Transverse colon (tissue), 4 donors: ENCODE measurements at regions not wholly inside any gene's neighbourhood (a gene's known extent, or its start where the extent isn't known, plus 50 kb on each side); places are given as distances from the start of the nearest gene placed in this dataset.

Experiments used
- DNase-seq: peaks from one replicate; pipeline ENCODE4 v3.0.0-alpha.2; 2019
- H3K27ac ChIP-seq, 4 donors: fragments of 200-600 bp; sonication (generic); 2 replicates each; pipeline ENCODE4 v1.5.1; 2016 to 2018; ENCODE audit warnings: inconsistent platforms in 4 of 4
- H3K27me3 ChIP-seq: fragments of 200-600 bp; sonication (generic); 2 replicates; pipeline ENCODE4 v1.5.1; 2017; ENCODE audit warnings: inconsistent platforms
- H3K36me3 ChIP-seq, 4 donors: fragments of 200-600 bp; sonication (generic); 2 replicates each; pipeline ENCODE4 v1.5.1; 2017 to 2019; ENCODE audit warnings: inconsistent platforms in 4 of 4
- H3K4me1 ChIP-seq, 4 donors: fragments of 200-600 bp; sonication (generic); 2 replicates each; pipeline ENCODE4 v1.5.1; 2017 to 2020; ENCODE audit warnings: inconsistent platforms in 4 of 4
- H3K4me3 ChIP-seq, 4 donors: fragments of 200-600 bp; sonication (generic); 1 replicate in 1 of 4; 2 replicates in 3 of 4; pipeline versions ENCODE4 v1.5.1 to v1.6.1; 2017 to 2019; ENCODE audit warnings: inconsistent platforms in 4 of 4
- H3K9me3 ChIP-seq, 2 donors: fragments of 200-600 bp; sonication (generic); 2 replicates each; pipeline ENCODE4 v1.5.1; 2017 to 2019; ENCODE audit warnings: inconsistent platforms in 2 of 2
- EP300 ChIP-seq: sonication (generic); formaldehyde crosslinking; IDR thresholded peaks from one replicate; pipeline ENCODE4 v1.6.1; 2017; ENCODE audit warnings: antibody characterized with exemption, low read depth
- POLR2A ChIP-seq: fragments of 450-650 bp; IDR thresholded peaks from one replicate; pipeline ENCODE4 v1.6.1; 2016; ENCODE audit warnings: antibody characterized with exemption, mild to moderate bottlenecking, moderate library complexity
- POLR2AphosphoS5 ChIP-seq, 3 donors: sonication (generic); formaldehyde crosslinking; IDR thresholded peaks; one replicate each; pipeline ENCODE4 v1.6.1; 2016; ENCODE audit warnings: antibody characterized with exemption in 3 of 3
- WGBS, 2 donors: methylation state at CpG; one replicate each; pipeline ENCODE4 v1.1.5; 2018; ENCODE audit warnings: low coverage in 1 of 2; 5-methylcytosine and 5-hydroxymethylcytosine counted together
- in situ Hi-C, 4 donors: fragments of 200-750 bp; cut with MboI; loops; one replicate each; pipeline versions ENCODE4 v1.15.0 to v1.15.1; 2017; ENCODE audit warnings: low sequenced_read_pairs in 3 of 4, low pct_ligation_motif_present in 1 of 4, low pct_unique_long_range_greater_than_20kb in 1 of 4
- intact Hi-C: fragments of 100-400 bp; cut with DNase I; formaldehyde crosslinking; loops from one replicate; pipeline ENCODE4 v1.15.1; 2023; ENCODE audit warnings: low total_unique reads
- TF ChIP-seq, protein P1 (sequence below), 5 experiments: fragments of 200-600 bp in 3 of 5; fragments of 450-650 bp in 2 of 5; sonication (generic) in 3 of 5; IDR thresholded peaks; 1 replicate in 2 of 5; 2 replicates in 3 of 5; pipeline ENCODE4 v1.5.1; 2016 to 2017; ENCODE audit warnings: antibody characterized with exemption in 5 of 5, inconsistent platforms in 3 of 5, mild to moderate bottlenecking in 2 of 5, moderate library complexity in 1 of 5

- Histone ChIP-seq H3K9me3 (no peaks in the 10 kb centered on the region), H3K27me3 (no peaks in the 10 kb centered on the region), H3K4me1 (no peaks in the 10 kb centered on the region), H3K4me3 (no peak overlapping the region), H3K27ac (no peak overlapping the region), H3K36me3 (no peaks in the 10 kb centered on the region)
- intact Hi-C loops: no loop called here
- no peak for DNase-seq
- no peak for TF ChIP-seq POLR2AphosphoS5 (IDR thresholded peaks at IDR 0.05)
- TF ChIP-seq, protein P1, sequence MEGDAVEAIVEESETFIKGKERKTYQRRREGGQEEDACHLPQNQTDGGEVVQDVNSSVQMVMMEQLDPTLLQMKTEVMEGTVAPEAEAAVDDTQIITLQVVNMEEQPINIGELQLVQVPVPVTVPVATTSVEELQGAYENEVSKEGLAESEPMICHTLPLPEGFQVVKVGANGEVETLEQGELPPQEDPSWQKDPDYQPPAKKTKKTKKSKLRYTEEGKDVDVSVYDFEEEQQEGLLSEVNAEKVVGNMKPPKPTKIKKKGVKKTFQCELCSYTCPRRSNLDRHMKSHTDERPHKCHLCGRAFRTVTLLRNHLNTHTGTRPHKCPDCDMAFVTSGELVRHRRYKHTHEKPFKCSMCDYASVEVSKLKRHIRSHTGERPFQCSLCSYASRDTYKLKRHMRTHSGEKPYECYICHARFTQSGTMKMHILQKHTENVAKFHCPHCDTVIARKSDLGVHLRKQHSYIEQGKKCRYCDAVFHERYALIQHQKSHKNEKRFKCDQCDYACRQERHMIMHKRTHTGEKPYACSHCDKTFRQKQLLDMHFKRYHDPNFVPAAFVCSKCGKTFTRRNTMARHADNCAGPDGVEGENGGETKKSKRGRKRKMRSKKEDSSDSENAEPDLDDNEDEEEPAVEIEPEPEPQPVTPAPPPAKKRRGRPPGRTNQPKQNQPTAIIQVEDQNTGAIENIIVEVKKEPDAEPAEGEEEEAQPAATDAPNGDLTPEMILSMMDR (IDR thresholded peaks at IDR 0.05): no peak
- TF ChIP-seq EP300: no peak
- no peak for TF ChIP-seq POLR2A
- in situ Hi-C loops: no loop called here
- 80 to 83% methylated on average over 3 to 8 of the region's 8 CpGs for WGBS, 2 donors
These were observed 100.1 kb downstream of the RAB11FIP2 start for GRCh38 chr10:117946525-117947070.

GRCh38 chr10:117948493-117948892 lies 98.2 kb downstream of the RAB11FIP2 start:
- in situ Hi-C loops: no loop called here
- 83% methylated on average over 1 to 3 of the region's 3 CpGs for WGBS, 2 donors
- no peaks in the 10 kb centered on the region for H3K9me3 ChIP-seq
- no peak for TF ChIP-seq POLR2AphosphoS5 (IDR thresholded peaks at IDR 0.05)
- TF ChIP-seq POLR2A: no peak
- TF ChIP-seq, protein P1 (IDR thresholded peaks at IDR 0.05): no peak
- TF ChIP-seq EP300: no peak
- no peaks in the 10 kb centered on the region for H3K36me3 ChIP-seq
- H3K4me3 ChIP-seq: no peak overlapping the region
- no peak overlapping the region for H3K27ac ChIP-seq
- intact Hi-C loops: no loop called here
- DNase-seq: no peak
- no peaks in the 10 kb centered on the region for H3K27me3 ChIP-seq
- H3K4me1 ChIP-seq: no peaks in the 10 kb centered on the region

- intact Hi-C loops: no loop called here
- in situ Hi-C loops: no loop called here
- Histone ChIP-seq H3K4me1 (no peaks in the 10 kb centered on the region), H3K27me3 (no peaks in the 10 kb centered on the region), H3K36me3 (no peaks in the 10 kb centered on the region), H3K27ac (no peak overlapping the region), H3K9me3 (no peaks in the 10 kb centered on the region), H3K4me3 (no peak overlapping the region)
- no peak for DNase-seq
- 20 to 31% methylated on average over 2 to 3 of the region's 3 CpGs for WGBS, 2 donors
- TF ChIP-seq, protein P1 (IDR thresholded peaks at IDR 0.05): no peak
- TF ChIP-seq POLR2A (no peak), POLR2AphosphoS5 (IDR thresholded peaks at IDR 0.05) (no peak), EP300 (no peak)
These were observed 96.3 kb downstream of the RAB11FIP2 start for GRCh38 chr10:117950408-117950807.
